RWPE1 (cell line): ENCODE measurements at regions not wholly inside any gene's neighbourhood (a gene's known extent, or its start where the extent isn't known, plus 50 kb on each side); places are given as distances from the start of the nearest gene placed in this dataset.
"Not testable (repeated sequence)": the region's sequence is repeated elsewhere in the genome, so short reads cannot be mapped to it uniquely, and the experiment has no call there.

ENCODE experiments used
- CTCF ChIA-PET: fragments of 350-600 bp; sonication (Branson Sonifier 250); formaldehyde crosslinking; extraction: SDS; loops from one replicate; lab custom pipeline; 2021; lab: Yijun Ruan, JAX
- POLR2A ChIA-PET: fragments of 400-600 bp; formaldehyde crosslinking; extraction: SDS; loops from one replicate; lab custom pipeline; 2020; ENCODE audit warnings: antibody characterized with exemption; ENCODE audit not compliant: low non-redundant PET; lab: Yijun Ruan, JAX
- DNase-seq: peaks from one replicate; pipeline ENCODE4 v3.0.0; 2012; ENCODE audit warnings: low spot score
- H3K27ac ChIP-seq: fragments of 450-650 bp; 2 replicates; pipeline ENCODE4 v1.5.1; 2017
- TF ChIP-seq, protein P1 (sequence below): fragments of 450-650 bp; conservative IDR thresholded peaks from 2 replicates; pipeline ENCODE4 v1.5.1; 2017; ENCODE audit warnings: low read depth, mild to moderate bottlenecking

DNA sequence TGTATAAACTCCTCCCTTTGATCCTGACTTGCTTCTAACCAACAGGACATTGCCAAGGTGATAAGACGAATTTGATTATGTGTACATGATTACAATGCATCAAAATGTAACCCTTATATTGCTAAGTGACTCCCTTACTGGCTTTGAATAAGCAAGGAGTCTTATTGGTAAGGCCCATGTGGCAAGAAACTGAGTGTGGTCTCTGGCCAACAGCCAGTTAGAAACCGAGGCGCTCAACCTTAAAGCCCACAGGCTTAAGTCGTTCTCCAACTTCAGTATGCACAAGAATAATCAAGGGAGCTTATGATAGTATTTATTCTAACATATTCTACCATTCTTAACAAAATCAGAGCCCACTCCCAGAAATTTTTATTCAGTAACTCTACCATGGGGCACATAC lies 374.2 kb upstream of the F9 start:
- DNase-seq = no peak
- TF ChIP-seq, protein P1, sequence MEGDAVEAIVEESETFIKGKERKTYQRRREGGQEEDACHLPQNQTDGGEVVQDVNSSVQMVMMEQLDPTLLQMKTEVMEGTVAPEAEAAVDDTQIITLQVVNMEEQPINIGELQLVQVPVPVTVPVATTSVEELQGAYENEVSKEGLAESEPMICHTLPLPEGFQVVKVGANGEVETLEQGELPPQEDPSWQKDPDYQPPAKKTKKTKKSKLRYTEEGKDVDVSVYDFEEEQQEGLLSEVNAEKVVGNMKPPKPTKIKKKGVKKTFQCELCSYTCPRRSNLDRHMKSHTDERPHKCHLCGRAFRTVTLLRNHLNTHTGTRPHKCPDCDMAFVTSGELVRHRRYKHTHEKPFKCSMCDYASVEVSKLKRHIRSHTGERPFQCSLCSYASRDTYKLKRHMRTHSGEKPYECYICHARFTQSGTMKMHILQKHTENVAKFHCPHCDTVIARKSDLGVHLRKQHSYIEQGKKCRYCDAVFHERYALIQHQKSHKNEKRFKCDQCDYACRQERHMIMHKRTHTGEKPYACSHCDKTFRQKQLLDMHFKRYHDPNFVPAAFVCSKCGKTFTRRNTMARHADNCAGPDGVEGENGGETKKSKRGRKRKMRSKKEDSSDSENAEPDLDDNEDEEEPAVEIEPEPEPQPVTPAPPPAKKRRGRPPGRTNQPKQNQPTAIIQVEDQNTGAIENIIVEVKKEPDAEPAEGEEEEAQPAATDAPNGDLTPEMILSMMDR = no peak
- ChIA-PET CTCF (interaction anchor here (0.7 kb wide), 1 partner anchor 332 kb away, joined by 3 read pairs; no protein-coding TSS in a partner anchor), POLR2A (no interaction called here)
- H3K27ac ChIP-seq = no peak overlapping the region

DNA sequence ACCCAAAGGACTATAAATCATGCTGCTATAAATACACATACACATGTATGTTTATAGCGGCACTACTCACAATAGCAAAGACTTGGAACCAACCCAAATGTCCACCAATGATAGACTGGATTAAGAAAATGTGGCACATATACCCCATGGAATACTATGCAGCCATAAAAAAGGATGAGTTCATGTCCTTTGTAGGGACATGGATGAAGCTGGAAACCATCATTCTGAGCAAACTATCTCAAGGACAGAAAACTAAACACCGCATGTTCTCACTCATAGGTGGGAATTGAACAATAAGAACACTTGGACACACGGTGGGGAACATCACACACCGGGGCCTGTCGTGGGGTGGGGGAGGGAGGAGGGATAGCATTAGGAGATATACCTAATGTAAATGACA lies 383.9 kb upstream of the F9 start:
- DNase-seq, H3K27ac ChIP-seq, POLR2A ChIA-PET, CTCF ChIA-PET: not testable (repeated sequence)

DNA sequence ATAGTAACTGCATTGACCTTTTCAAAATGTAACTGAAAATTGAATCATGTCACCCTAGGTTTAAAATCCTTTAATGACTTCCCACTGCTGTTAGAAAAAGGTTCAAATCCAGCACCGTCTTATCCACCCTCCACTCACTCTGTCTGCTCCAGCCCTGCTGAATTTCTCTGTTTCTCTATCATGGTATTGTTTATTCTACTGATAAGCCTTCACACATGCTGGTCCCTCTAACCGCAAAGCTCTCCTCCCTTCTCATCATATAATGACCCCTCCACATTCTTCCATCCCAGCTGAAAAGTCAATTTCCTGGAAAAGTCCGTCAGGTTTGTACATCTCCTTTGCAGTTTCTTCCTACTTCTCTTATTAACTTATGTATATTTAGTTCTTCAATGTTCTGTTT lies 389.2 kb upstream of the F9 start:
- no peak overlapping the region for H3K27ac ChIP-seq
- CTCF ChIA-PET = no interaction called here
- DNase-seq = no peak
- TF ChIP-seq, protein P1 = no peak
- POLR2A ChIA-PET = no interaction called here

DNA sequence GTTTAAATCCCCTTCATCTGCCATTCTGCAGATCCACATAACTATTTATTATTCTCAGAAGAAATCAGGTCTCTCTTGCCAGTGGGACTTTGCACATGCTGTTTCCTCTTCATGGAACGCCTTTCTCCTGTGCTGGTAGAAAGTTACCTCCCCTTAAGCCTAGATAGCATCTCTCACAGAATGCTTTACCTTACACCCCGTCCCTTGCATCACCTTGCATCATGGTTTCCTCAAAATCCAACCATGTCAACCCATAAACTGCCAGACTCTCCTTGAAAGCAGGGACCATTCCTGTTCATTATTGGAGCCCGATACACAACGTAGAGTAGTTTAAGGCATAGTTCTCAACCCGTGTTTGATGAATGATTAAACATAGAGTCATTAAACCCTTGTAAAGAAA lies 396.2 kb upstream of the F9 start:
- TF ChIP-seq, protein P1 = no peak
- no peak overlapping the region for H3K27ac ChIP-seq
- POLR2A ChIA-PET = no interaction called here
- CTCF ChIA-PET = no interaction called here
- no peak for DNase-seq

DNA sequence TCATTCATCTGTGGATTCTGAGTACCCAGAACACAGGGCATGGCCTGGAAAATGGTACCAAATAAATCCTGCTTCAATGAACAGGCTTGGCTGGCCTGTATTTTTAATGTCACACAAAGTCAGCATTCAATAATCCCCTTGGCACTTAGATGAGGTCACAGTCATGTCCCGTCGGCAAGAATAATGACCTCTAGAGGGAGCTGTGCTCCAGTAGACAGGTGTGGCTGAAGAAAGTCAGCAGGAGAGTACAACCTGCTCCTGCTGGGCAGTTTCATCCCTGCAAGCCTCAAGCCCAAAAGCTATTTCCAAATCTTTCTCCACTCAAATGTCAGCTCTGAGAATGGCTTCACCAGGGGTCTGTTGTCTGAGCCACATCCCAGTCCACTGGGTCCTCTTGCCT lies 404.0 kb upstream of the F9 start:
- DNase-seq = no peak
- TF ChIP-seq, protein P1 = no peak
- CTCF ChIA-PET = interaction anchor here (0.6 kb wide), 2 partner anchors 77 to 233 kb away, joined by 3 read pairs; no protein-coding TSS in a partner anchor
- H3K27ac ChIP-seq = no peak overlapping the region
- POLR2A ChIA-PET = no interaction called here

DNA sequence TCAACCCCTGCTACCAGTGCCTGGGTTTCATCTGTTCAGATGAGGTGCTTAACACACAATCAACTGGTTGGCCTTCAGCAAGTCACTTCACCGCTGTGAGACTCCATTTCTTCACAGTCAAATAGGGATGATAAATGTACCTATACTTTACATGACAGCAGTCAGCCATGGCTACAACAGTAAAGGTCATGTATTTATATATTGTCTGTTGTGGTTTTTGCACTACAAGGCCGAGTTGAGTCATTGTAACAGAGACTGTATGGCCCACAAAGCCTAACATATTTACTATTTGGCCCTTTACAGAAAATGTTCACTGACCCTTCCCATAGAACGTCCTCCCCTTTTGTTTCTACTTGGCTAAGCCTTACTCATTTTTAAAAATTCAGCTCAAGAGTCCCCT lies 404.6 kb upstream of the F9 start:
- no peak overlapping the region for H3K27ac ChIP-seq
- CTCF ChIA-PET = interaction anchor here (0.6 kb wide), 1 partner anchor 78 kb away, joined by 3 read pairs; no protein-coding TSS in a partner anchor
- TF ChIP-seq, protein P1 = no peak
- DNase-seq = no peak
- POLR2A ChIA-PET = no interaction called here

DNA sequence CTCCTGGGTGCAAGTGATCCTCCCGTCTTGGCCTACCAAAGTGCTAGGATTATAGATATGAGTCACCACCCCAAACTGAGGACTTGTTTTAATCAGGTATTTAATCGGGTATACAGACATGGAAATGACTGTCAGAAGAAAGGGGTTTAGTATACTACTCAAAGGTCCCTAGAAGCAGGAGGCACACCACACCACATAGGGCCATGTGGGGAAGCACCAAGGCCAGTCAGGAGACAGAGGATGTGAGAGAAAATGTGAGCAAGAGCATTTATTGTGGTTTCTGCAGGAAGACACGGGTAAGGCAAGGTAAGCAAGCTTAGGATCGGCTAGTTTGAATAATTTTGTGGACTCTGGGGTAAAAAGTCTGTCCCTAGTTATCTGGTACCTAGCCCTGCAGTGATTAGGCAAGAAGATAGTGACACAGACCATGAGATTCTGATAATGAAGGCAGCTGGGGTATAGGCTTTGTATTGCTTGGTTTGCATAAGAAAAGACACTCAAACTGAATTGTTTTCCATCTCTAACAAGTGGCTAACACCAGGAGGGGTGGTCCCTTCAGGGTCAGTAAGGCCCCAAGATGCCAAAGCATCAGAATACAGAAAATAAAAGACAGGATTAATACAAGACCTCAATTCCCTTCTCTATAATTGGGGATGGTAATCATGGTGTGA lies 408.8 kb upstream of the F9 start:
- TF ChIP-seq, protein P1 = no peak
- ChIA-PET CTCF (no interaction called here), POLR2A (no interaction called here)
- no peak for DNase-seq
- H3K27ac ChIP-seq = no peak overlapping the region
